GM03348 (cell line): ENCODE measurements at regions not wholly inside any gene's neighbourhood (a gene's known extent, or its start where the extent isn't known, plus 50 kb on each side); places are given as distances from the start of the nearest gene placed in this dataset.
A peak's percentile ranks its signal among the peaks of the same experiment; 100 is the strongest.

Source experiments
- DNase-seq: peaks from one replicate; pipeline ENCODE4 v3.0.0; 2012; ENCODE audit warnings: low spot score

GRCh38 chr3:35946854-35947515 lies 307.7 kb downstream of the ARPP21 start:
- DNase-seq, result no peak

GRCh38 chr3:35950021-35950420 lies 310.7 kb downstream of the ARPP21 start:
- DNase-seq, result no peak

GRCh38 chr3:35954413-35954812 lies 315.1 kb downstream of the ARPP21 start:
- no peak for DNase-seq

GRCh38 chr3:35965908-35966307 lies 326.6 kb downstream of the ARPP21 start:
- DNase-seq, result peak; percentile 54

GRCh38 chr3:35966629-35967464 lies 327.5 kb downstream of the ARPP21 start:
- DNase-seq, result no peak

GRCh38 chr3:35968043-35968622 lies 328.8 kb downstream of the ARPP21 start:
- no peak for DNase-seq

- DNase-seq, result no peak
Measured at GRCh38 chr3:35969406-35969805, 330.1 kb downstream of the ARPP21 start.

GRCh38 chr3:35970793-35971192 lies 331.5 kb downstream of the ARPP21 start:
- no peak for DNase-seq

- no peak for DNase-seq
Measured at GRCh38 chr3:35971686-35972085, 332.4 kb downstream of the ARPP21 start.

GRCh38 chr3:35974872-35975271 lies 335.5 kb downstream of the ARPP21 start:
- DNase-seq, result no peak

GRCh38 chr3:35986161-35986560 lies 346.8 kb downstream of the ARPP21 start:
- no peak for DNase-seq

- DNase-seq, result no peak
Measured at GRCh38 chr3:35987386-35987785, 348.1 kb downstream of the ARPP21 start.

GRCh38 chr3:35992041-35992440 lies 352.7 kb downstream of the ARPP21 start:
- DNase-seq, result no peak

GRCh38 chr3:36011791-36012190 lies 368.5 kb upstream of the STAC start:
- DNase-seq, result no peak

GRCh38 chr3:36013425-36013824 lies 366.9 kb upstream of the STAC start:
- no peak for DNase-seq

- no peak for DNase-seq
Measured at GRCh38 chr3:36025232-36025631, 355.1 kb upstream of the STAC start.

- DNase-seq, result no peak
Measured at GRCh38 chr3:36032180-36033047, 347.9 kb upstream of the STAC start.

- no peak for DNase-seq
Measured at GRCh38 chr3:36058404-36059030, 321.8 kb upstream of the STAC start.

- DNase-seq, result no peak
Measured at GRCh38 chr3:36060950-36061349, 319.4 kb upstream of the STAC start.

- no peak for DNase-seq
Measured at GRCh38 chr3:36063992-36064391, 316.3 kb upstream of the STAC start.

- DNase-seq, result no peak
Measured at GRCh38 chr3:36065321-36065720, 315.0 kb upstream of the STAC start.

GRCh38 chr3:36075491-36075890 lies 304.8 kb upstream of the STAC start:
- peak; percentile 11 for DNase-seq
